ENCODE measurements at regions not wholly inside any gene's neighbourhood (a gene's known extent, or its start where the extent isn't known, plus 50 kb on each side); places are given as distances from the start of the nearest gene placed in this dataset.

DNA sequence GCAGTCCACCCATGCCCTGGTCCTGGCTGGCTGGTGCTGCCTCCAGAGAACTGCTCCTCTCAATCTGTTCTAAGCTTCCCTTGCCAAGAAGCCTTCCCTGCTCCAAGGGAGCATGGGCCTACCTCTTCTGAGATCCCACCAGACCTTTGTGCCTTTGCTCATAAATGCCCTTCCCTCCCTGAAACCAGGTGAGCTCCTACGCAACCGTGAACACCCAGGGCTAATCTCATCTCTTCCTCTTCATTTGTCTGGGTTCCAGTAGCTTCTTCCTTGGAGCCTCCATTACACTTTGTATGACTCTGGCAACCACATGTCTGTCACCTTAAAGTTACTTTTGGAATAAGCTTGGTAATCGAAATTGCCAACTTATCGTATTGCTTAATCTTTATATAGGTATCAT is 270.6 kb downstream of the PBX3 start:
- DNase-seq (ENCODE audit: low spot score), result no peak

DNA sequence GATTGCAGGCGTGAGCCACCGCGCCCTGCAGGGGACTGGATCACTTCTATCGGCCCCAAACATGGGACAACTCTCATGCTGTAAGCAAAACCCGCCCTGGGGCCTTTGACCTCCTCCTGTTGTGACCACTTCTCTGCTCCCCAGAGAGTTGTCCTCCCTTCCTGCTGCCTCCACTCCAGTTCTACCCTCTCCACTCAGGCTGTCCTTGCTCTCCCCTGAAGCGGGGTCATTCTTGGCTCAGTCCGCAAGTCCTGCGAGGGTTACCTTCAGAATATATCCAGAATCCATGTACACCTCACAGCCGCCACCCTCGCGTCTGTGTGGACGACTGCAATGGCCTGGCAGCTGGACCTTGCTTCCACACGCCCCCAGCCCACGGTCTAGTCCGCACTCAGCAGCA is 273.7 kb downstream of the PBX3 start:
- DNase-seq (ENCODE audit: low spot score), result no peak

- DNase-seq (ENCODE audit: low spot score), result no peak
Measured at GRCh38 chr9:126023962-126024361, 276.8 kb downstream of the PBX3 start.

DNA sequence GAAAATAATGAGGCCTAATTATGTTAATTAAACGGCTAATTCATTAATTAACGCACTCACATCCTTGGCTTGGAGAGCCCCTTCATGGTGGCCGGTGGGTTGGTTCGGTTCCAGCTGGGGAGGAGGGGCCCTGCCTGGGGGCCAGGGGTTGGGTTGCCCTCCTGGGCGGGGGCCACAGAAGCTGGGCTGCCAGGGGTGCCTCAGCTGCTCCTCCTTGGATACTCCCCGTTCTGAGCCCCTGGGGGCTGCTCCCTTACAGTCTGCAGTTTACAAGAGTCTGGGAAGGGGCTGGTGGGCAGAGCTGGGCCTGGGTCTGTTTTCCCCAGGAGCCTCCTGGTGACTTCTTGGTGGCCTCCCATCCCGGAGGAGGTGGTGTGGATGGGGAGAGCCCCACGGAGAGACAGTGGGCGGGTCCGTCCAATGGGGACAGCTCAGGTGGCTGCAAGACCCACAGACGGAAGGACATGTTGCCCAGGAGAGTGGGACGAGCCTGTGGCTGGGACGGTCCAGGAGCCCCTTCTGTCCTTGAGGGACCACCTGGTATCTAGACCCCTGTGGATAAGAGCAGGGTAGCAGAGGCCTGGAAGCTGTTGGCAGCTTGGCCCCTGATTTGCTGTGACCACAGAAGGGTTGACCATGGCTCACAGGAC is 277.5 kb downstream of the PBX3 start:
- DNase-seq (ENCODE audit: low spot score), result no peak

GRCh38 chr9:126025991-126026390 is 278.8 kb downstream of the PBX3 start:
- DNase-seq (ENCODE audit: low spot score), result no peak

DNA sequence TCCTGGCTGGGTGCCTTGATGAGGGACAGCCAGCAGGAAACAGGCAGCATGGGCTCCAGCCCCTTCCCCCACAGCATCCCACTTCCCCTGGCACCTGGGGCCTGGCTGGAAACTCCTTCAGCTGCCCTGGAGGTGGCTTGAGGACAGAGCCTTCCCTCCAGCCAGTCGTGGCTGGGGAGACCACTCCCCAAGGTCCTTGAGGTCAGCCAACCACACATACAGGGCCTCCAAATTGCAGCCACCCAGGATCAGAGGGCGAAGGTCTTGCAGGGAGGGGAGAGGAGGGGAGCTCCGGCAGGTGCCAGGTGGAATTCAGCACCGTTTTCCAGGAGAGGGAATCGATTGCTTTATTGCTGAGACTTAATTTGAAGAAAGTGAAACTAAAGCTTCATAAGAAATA is 280.4 kb downstream of the PBX3 start:
- DNase-seq (ENCODE audit: low spot score), result no peak

DNA sequence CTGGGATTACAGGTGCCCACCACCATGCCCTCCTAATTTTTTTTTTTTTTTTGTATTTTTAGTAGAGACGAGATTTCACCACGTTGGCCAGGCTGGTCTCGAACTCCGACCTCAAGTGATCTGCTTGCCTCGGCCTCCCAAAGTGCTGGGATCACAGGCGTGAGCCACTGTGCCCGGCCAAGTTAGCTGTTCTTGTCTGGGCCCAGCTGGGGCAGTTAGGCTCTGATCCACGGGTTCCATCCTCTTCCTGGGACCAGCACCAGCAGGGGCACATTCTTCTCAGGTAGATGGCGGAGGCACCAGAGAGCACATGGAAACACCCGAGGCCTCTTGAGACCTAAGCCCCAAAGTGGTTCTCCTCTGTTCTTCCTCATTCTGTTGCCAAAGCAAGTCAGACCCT is 281.6 kb downstream of the PBX3 start:
- no peak for DNase-seq (ENCODE audit: low spot score)

GRCh38 chr9:126030716-126031115 is 283.5 kb downstream of the PBX3 start:
- no peak for DNase-seq (ENCODE audit: low spot score)

GRCh38 chr9:126031116-126031515 is 283.9 kb downstream of the PBX3 start:
- DNase-seq (ENCODE audit: low spot score), result no peak

DNA sequence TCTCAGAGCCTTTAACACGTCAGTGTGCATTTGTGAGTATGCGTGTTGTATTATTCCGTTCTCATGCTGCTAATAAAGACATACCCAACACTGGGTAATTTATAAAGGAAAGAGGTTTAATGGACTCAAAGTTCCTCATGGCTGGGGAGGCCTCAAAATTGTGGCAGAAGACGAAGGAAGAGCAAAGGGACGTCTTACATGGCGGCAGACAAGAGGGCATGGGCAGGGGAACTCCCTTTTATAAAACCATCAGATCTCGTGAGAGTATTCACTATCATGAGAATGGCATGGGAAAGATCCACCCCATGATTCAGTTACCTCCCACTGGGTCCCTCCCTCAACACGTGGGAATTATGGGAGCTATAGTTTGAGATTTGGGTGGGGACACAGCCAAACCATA is 285.0 kb downstream of the PBX3 start:
- no peak for DNase-seq (ENCODE audit: low spot score)

DNA sequence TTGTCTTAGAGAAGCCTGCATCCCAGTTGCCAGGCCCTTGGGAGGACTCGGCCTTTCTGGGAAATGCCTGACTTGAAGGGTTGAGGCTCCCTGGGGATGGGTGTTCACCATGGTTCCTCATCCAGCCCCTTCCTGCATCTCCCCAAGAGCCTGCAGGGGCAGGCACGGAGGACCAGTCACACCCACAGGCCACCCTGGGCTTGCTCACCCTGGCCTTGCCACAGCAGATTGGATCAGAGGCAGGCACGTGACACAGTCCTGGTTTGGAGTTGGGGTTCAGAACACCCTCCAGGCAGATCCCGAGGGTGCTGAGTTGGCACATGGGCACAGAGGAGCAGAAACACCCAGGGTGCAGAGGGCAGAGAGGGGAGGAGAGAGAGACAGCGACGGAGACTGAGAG is 286.1 kb downstream of the PBX3 start:
- DNase-seq (ENCODE audit: low spot score), result no peak

- no peak for DNase-seq (ENCODE audit: low spot score)
Measured at GRCh38 chr9:126033956-126034355, 286.8 kb downstream of the PBX3 start.

DNA sequence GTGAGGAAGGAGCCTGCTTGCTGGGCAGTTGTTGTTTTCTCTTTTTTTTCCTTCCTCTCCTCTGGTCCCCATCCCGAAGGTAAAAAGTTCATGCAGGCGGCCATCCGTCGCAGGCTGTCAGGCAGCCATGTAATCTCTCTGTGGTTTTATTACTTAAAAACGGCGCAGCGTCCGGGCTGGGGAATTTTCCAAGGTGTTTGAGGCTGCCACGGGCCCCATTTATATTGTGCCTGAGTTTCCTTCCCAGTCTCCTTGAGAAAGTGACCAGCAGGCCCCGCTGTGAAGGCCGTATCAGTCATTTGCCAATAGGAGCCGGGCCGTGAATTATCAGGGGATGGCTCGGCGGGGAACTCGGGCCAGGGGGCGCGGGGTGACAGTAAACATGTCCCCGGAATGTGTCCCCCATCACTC is 289.7 kb downstream of the PBX3 start:
- peak; percentile 6 for DNase-seq (ENCODE audit: low spot score)

DNA sequence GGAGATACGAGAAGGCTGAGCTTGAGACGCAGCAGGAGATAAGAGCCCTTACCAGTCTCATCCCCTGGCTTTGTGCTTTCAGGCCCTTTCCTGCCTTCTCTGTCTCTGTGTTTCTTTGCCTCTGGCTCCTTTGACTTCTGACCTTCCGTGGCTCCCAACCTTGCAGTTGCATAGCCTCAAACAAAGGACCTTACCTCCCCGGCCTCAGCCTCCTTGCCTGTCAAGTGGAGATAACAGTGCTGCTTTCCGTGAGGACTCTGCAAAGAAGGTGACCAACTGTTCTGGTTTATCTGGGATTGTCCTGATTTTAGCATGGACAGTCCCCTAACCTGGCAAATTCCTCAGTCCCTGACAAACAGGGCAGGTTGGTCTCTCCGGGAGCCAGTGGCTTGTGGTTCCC is 287.8 kb upstream of the MVB12B start:
- DNase-seq (ENCODE audit: low spot score), result no peak

- peak; percentile 3 for DNase-seq (ENCODE audit: low spot score)
Measured at GRCh38 chr9:126043681-126044080, 282.9 kb upstream of the MVB12B start.

DNA sequence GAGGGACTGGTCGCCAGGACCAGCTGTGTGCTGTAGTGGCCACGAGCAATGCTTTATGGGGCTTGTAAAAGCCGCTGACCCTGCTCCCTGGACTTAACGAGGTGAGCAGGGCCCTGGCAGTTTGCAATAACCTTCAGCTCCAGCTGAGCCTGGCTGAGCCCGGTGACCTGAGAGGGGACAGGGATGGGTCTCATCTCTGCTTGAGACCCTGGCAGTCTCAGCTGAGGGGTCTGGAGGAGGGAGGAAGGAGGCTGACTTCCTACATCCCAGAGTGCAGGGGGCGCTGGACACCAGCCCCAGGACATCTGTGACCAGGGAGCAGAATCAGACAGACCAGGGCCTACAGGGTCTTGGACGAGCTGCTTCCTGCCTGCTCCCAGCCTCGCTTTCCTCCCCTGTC is 277.5 kb upstream of the MVB12B start:
- no peak for DNase-seq (ENCODE audit: low spot score)

GRCh38 chr9:126049896-126050604 is 276.6 kb upstream of the MVB12B start:
- no peak for DNase-seq (ENCODE audit: low spot score)

DNA sequence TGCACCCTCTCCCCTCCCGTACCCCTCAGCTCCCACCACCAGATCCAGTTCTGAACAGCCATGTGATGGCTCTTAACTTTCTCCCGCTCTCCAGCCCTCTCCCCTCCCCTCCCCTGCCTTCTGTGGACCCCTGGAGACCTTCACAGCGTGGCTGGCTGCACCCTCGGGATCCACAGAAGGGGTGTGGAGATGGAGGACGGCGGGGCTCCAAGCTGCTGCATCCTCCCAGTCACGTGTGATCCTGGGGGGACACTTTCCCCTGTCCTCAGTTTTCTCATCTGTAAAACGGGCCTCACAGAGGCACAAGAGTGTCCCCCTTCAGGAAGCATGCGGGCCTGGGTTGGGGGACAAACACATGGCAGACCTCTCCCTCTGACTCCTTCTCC is 276.0 kb upstream of the MVB12B start:
- no peak for DNase-seq (ENCODE audit: low spot score)

DNA sequence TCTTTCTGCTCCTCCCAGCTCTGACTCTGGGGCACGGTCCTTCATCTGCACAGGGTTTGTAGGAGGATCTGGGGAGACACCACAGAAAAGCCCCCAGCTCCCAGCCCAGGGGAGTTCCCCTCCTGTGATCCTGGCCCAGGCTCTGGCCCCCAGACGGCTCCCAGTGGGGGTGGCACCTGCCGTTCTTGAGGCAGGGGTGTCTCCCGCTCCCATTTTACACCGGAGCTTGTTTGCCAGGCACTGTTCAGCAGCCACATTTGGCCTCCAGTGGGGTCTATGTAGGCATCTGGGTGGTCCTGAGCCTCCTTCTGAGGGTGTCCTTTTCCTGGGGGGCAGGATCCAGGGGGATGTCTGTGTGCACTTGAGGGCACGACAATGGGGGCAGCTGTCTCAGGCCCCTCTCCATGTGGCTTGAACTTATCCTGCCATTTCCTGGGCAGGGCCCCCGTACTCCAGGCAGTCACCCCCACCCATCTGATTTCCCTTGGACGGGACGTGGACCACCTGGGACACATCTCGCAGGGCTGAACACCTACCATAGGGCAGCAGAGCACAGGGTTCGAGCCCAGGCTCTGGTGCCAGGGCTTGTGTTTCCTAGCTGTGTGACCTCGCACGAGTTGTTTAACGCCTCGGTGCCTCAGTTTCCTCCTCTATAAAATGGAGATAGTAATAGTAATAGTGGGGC is 275.0 kb upstream of the MVB12B start:
- no peak for DNase-seq (ENCODE audit: low spot score)

DNA sequence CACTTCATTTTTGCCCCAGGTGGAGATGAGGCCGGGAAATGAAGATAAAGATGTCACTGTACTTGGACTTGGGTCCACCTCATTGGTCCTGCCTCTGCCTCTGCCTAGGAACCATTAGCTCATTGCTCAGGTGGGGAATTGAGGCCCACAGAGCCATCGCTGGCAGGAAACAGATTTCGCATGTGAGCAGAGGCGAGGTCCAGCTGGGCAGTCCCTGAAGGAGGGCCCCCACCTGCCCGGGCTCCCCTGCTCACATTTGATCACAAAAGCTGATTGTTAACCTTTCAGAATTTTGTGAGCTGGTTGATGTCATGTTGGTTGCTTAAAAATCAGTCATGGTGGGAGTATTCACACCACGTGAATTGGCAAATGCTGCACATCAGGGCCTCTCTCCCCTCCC is 273.8 kb upstream of the MVB12B start:
- DNase-seq (ENCODE audit: low spot score), result no peak

GRCh38 chr9:126053913-126054312 is 272.7 kb upstream of the MVB12B start:
- no peak for DNase-seq (ENCODE audit: low spot score)

DNA sequence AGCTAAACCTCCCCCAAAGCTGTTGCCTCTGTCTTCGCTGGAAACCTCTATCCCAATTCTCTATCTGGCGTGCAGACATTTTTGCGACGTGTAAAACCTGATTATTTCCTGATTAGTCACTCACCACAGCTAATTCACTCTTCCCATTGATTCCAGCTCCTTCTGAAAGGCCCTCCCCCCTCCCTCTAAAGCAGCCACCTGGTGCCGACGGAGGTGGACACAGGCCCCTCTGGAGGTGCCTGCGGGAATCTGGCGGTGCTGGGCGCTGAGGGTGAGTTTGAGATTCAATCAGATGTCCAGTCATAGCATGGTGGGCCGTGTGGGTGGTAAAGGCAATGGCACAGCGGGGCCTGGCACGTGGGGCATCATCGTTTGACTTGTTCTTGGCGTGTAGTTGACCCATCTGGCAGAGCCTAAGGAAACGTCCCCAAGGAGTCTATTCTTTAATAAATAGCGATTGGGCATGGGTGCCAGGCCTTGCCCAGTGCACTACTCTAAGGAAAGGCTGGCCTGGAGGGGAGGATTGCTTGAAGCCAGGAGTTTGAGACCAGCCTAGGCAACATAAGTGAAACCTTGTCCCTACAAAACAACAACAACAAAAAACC is 271.1 kb upstream of the MVB12B start:
- peak; percentile 32 for DNase-seq (ENCODE audit: low spot score)

Measured in kidney tubule cell (primary cell).